Gastroesophageal sphincter (tissue), 3 donors: ENCODE measurements at regions not wholly inside any gene's neighbourhood (a gene's known extent, or its start where the extent isn't known, plus 50 kb on each side); places are given as distances from the start of the nearest gene placed in this dataset.

Experiments used
- POLR2A ChIP-seq, 2 donors: fragments of 450-650 bp; IDR thresholded peaks; one replicate each; pipeline ENCODE4 v1.6.1; 2017; ENCODE audit warnings: antibody characterized with exemption in 2 of 2, mild to moderate bottlenecking in 2 of 2, moderate library complexity in 1 of 2
- POLR2AphosphoS5 ChIP-seq: sonication (generic); formaldehyde crosslinking; IDR thresholded peaks from one replicate; pipeline ENCODE4 v1.6.1; 2017; ENCODE audit warnings: antibody characterized with exemption
- TF ChIP-seq, protein P1 (sequence below), 4 experiments: fragments of 200-600 bp in 2 of 4; fragments of 450-650 bp in 2 of 4; sonication (generic) in 1 of 4; IDR thresholded peaks; one replicate each; pipeline ENCODE4 v1.5.1; 2017 to 2019; ENCODE audit warnings: antibody characterized with exemption in 4 of 4, mild to moderate bottlenecking in 2 of 4, moderate library complexity in 2 of 4

DNA sequence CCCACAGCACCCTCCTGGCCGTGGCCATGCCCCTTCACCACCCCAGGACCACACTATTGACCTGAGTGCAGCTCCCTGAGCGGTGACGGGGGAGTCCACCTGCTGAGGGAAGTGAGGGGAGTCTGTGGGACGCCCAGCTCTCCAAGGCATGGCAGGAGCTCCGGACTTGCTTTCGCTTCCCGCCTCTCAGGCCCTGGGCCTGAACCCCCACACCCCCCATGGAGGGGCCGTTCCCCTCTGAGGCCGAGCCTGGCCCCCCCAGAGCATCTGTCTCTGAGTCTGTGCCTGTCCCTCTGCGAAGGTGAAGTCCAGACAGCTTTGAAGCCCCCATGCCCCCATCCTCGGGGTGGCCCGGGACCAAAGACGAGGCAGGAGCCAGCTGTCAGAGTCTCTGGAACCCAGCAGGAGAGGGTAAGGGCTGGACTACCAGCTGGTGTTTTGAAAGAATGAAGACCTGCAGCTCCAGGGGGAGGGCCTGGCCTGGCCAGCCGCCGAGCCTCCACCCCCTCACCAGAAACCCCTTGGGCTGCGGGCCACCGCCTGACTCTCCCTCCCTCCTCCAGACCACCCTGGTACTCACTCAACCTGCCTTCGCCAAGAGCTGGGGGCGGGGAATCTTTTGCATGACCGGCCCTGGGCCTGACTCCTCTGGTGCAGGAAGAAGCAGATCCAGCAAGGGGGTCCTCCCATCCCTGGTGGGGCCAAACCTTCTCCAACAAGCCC is 114.0 kb downstream of the PDGFA start:
- TF ChIP-seq, protein P1, sequence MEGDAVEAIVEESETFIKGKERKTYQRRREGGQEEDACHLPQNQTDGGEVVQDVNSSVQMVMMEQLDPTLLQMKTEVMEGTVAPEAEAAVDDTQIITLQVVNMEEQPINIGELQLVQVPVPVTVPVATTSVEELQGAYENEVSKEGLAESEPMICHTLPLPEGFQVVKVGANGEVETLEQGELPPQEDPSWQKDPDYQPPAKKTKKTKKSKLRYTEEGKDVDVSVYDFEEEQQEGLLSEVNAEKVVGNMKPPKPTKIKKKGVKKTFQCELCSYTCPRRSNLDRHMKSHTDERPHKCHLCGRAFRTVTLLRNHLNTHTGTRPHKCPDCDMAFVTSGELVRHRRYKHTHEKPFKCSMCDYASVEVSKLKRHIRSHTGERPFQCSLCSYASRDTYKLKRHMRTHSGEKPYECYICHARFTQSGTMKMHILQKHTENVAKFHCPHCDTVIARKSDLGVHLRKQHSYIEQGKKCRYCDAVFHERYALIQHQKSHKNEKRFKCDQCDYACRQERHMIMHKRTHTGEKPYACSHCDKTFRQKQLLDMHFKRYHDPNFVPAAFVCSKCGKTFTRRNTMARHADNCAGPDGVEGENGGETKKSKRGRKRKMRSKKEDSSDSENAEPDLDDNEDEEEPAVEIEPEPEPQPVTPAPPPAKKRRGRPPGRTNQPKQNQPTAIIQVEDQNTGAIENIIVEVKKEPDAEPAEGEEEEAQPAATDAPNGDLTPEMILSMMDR (IDR thresholded peaks at IDR 0.05) = no peak
- TF ChIP-seq POLR2AphosphoS5 = no peak
- TF ChIP-seq POLR2A (IDR thresholded peaks at IDR 0.05) = no peak
